GM23248 (cell line): ENCODE measurements at regions not wholly inside any gene's neighbourhood (a gene's known extent, or its start where the extent isn't known, plus 50 kb on each side); places are given as distances from the start of the nearest gene placed in this dataset.

Experiments
- EZH2 ChIP-seq: fragments of 200-600 bp; sonication (generic); IDR thresholded peaks from 2 replicates; pipeline ENCODE4 v1.6.1; 2018; ENCODE audit warnings: antibody characterized with exemption, mild to moderate bottlenecking; ENCODE audit not compliant: insufficient read depth, poor library complexity, severe bottlenecking
- EZH2phosphoT487 ChIP-seq: fragments of 200-600 bp; sonication (generic); IDR thresholded peaks from 2 replicates; pipeline ENCODE4 v1.6.1; 2018; ENCODE audit warnings: antibody characterized with exemption, moderate library complexity, mild to moderate bottlenecking, low read depth; ENCODE audit not compliant: insufficient read depth

- TF ChIP-seq EZH2phosphoT487 (no peak), EZH2 (no peak)
Measured at GRCh38 chr1:234544087-234544579, 65.2 kb upstream of the TARBP1 start.
